ENCODE measurements at regions not wholly inside any gene's neighbourhood (a gene's known extent, or its start where the extent isn't known, plus 50 kb on each side); places are given as distances from the start of the nearest gene placed in this dataset.

GRCh38 chr4:138796761-138797160 is 218.8 kb upstream of the NOCT start:
- ChIA-PET CTCF (no interaction called here), POLR2A (ENCODE audit: unreplicated experiment) (no interaction called here)
- BruUV-seq (replicated peaks) = no TSS peak
- intact Hi-C loops (cut with micrococcal nuclease) = no loop called here
- no peak overlapping the region for H3K18ac ChIP-seq (ENCODE audit: low read depth, low read length)
- no peaks in the 10 kb centered on the region for H3K9me3 ChIP-seq (ENCODE audit: control insufficient read depth, insufficient read depth, low read length)
- no peak overlapping the region for H4K5ac ChIP-seq (ENCODE audit: low read depth, low read length)
- no peaks in the 10 kb centered on the region for H3K79me1 ChIP-seq (ENCODE audit: low read depth in 1 of 2, low read length in 2 of 2)
- H3K23ac ChIP-seq (ENCODE audit: low read depth, low read length) = no peak overlapping the region
- no peak overlapping the region for H3K4me3 ChIP-seq (ENCODE audit: insufficient read depth, low read depth, low read length)
- no peaks in the 10 kb centered on the region for H3K36me3 ChIP-seq (ENCODE audit: control insufficient read depth, insufficient read depth, low read length)
- WGBS, 2 experiments (ENCODE audit: extremely low coverage in 2 of 2, insufficient read length in 1 of 2) = 88% methylated on average over 4 of the region's 11 CpGs; no CpG with 5 or more reads in 1 of the 2 experiments
- no peak overlapping the region for H3K9ac ChIP-seq (ENCODE audit: low read depth, low read length)
- ATAC-seq (ENCODE audit: low read depth) (no peak), DNase-seq (no peak)
- no peak overlapping the region for H2AK9ac ChIP-seq (replicated peaks; ENCODE audit: low read depth, low read length, poor library complexity)
- H2BK15ac ChIP-seq (ENCODE audit: low read depth, low read length) = no peak overlapping the region
- dilution Hi-C loops (cut with HindIII; ENCODE audit: low sequenced_read_pairs, unreplicated experiment) = no loop called here
- no peak overlapping the region for H2BK5ac ChIP-seq (ENCODE audit: low read depth, low read length, poor library complexity, severe bottlenecking)
- H4K8ac ChIP-seq (ENCODE audit: low read depth in 2 of 2, low read length in 2 of 2) = no peak overlapping the region
- H4K91ac ChIP-seq (ENCODE audit: insufficient read depth, low read depth, low read length) = no peak overlapping the region
- H2BK20ac ChIP-seq (ENCODE audit: low read depth, low read length) = no peak overlapping the region
- H3K27me3 ChIP-seq (ENCODE audit: control insufficient read depth, insufficient read depth, low read length) = peaks cover 14% of the 10 kb centered on the region
- H2AFZ ChIP-seq (replicated peaks; ENCODE audit: low read length, poor library complexity) = no peak overlapping the region
- H3K27ac ChIP-seq (ENCODE audit: insufficient read depth, low read length) = no peak overlapping the region
- no peak overlapping the region for H3K4me2 ChIP-seq (ENCODE audit: low read depth, low read length)
- no peak overlapping the region for H3K14ac ChIP-seq (replicated peaks; ENCODE audit: low read depth, low read length)
- H2AK5ac ChIP-seq (ENCODE audit: low read depth, low read length) = no peak overlapping the region
- no peaks in the 10 kb centered on the region for H4K20me1 ChIP-seq (ENCODE audit: insufficient read depth, low read length)
- H3K9me1 ChIP-seq (ENCODE audit: insufficient read depth, low read length) = no peaks in the 10 kb centered on the region
- H3K4me1 ChIP-seq (ENCODE audit: control insufficient read depth, insufficient read depth, low read length) = no peaks in the 10 kb centered on the region
- no peak overlapping the region for H3K56ac ChIP-seq (ENCODE audit: extremely low read depth, insufficient read depth, low read length)
- TF ChIP-seq FOS (IDR thresholded peaks at IDR 0.05; ENCODE audit: low read depth, low read length) = no peak
- TF ChIP-seq USF2 (IDR thresholded peaks at IDR 0.05; ENCODE audit: low read depth, low read length) = no peak
- TF ChIP-seq CHD1 (IDR thresholded peaks at IDR 0.05; ENCODE audit: low read depth, low read length) = no peak
- no peak for TF ChIP-seq ELK1 (IDR thresholded peaks at IDR 0.05; ENCODE audit: borderline replicate concordance, low read depth, low read length)
- TF ChIP-seq RFX5 (IDR thresholded peaks at IDR 0.05; ENCODE audit: low read depth, low read length) = no peak
- TF ChIP-seq CTCF (conservative IDR thresholded peaks at IDR 0.05; ENCODE audit: low read depth, low read length) = no peak
- no peak for TF ChIP-seq MAZ (IDR thresholded peaks at IDR 0.05; ENCODE audit: borderline replicate concordance, low read depth, low read length)
- TF ChIP-seq CEBPB (IDR thresholded peaks at IDR 0.05; ENCODE audit: low read depth, low read length) = no peak
- no peak for TF ChIP-seq BHLHE40 (IDR thresholded peaks at IDR 0.05; ENCODE audit: low read depth, low read length)
- no peak for TF ChIP-seq RAD21 (IDR thresholded peaks at IDR 0.05; ENCODE audit: low read length)
- TF ChIP-seq MAFK (IDR thresholded peaks at IDR 0.05; ENCODE audit: low read depth, low read length) = no peak
- no peak for TF ChIP-seq NFE2L2 (IDR thresholded peaks at IDR 0.05; ENCODE audit: low read depth, low read length)
- no peak for TF ChIP-seq POLR2A (IDR thresholded peaks at IDR 0.05; ENCODE audit: low read depth, low read length)
- in situ Hi-C loops (cut with MboI; ENCODE audit: low sequenced_read_pairs) = no loop called here
- H2BK120ac ChIP-seq (ENCODE audit: low read depth, low read length) = no peak overlapping the region
- no peak overlapping the region for H3K4ac ChIP-seq (ENCODE audit: low read depth, low read length)
